ENCODE measurements at regions not wholly inside any gene's neighbourhood (a gene's known extent, or its start where the extent isn't known, plus 50 kb on each side); places are given as distances from the start of the nearest gene placed in this dataset.

DNA sequence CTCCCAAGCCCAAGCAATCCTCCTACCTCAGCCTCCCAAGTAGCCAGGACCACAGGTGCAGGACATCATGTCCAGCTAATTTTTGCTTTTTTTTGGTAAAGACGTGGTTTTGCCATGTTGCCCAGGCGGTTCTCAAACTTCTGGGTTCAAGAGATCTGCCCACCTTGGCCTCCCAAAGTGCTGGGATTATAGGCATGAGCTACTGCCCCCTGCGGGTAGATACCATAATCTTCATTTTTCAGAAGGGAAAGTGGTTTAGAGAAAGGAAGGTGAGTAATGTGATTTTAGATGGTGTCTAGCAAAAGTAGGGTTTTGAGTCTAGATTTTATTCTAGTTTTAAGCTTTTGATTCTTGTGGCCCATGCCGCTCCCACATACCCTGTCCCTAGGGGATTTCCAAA is 205.3 kb upstream of the CLNK start:
- no peak overlapping the region for H3K4me3 ChIP-seq (ENCODE audit: low read depth, low read length)
- TF ChIP-seq, protein P1, sequence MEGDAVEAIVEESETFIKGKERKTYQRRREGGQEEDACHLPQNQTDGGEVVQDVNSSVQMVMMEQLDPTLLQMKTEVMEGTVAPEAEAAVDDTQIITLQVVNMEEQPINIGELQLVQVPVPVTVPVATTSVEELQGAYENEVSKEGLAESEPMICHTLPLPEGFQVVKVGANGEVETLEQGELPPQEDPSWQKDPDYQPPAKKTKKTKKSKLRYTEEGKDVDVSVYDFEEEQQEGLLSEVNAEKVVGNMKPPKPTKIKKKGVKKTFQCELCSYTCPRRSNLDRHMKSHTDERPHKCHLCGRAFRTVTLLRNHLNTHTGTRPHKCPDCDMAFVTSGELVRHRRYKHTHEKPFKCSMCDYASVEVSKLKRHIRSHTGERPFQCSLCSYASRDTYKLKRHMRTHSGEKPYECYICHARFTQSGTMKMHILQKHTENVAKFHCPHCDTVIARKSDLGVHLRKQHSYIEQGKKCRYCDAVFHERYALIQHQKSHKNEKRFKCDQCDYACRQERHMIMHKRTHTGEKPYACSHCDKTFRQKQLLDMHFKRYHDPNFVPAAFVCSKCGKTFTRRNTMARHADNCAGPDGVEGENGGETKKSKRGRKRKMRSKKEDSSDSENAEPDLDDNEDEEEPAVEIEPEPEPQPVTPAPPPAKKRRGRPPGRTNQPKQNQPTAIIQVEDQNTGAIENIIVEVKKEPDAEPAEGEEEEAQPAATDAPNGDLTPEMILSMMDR (IDR thresholded peaks at IDR 0.05; ENCODE audit: control insufficient read depth, extremely low read depth, insufficient read depth) = no peak
- no peak for DNase-seq (ENCODE audit: low read depth)

DNA sequence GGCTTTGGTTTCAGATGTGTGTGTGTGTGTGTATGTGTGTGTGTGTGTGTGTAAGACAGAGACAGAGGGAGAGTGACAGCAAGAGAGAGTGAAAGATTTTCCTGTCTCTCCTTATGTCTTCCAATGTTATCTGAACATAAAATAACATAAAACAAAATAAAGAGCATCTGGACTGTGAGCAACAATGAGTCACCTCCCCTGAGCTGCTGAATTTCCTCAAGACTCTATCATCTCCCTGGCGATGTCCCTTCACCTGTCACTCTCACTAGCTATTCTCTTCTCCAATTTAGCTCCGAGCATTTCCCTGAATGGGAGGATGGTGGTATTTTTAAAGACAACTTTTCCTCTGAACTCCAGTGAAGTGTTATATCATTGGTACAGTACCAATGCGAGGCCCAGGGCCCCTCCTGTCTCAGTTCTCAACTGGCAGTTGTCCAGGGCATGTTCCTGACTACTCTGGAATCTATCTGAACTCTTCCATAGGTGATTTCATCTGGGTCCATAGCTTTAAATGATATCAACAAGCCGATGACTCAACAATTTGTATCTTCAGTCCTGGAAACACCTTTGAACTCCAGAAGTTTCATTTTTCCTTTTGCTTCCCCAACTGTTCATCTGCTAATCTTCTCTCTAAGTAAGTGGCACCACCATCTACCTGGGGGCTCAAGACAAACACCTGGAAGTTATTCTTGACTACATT is 195.0 kb upstream of the CLNK start:
- TF ChIP-seq, protein P1 (IDR thresholded peaks at IDR 0.05; ENCODE audit: control insufficient read depth, extremely low read depth, insufficient read depth) = no peak
- DNase-seq (ENCODE audit: low read depth) = no peak

DNA sequence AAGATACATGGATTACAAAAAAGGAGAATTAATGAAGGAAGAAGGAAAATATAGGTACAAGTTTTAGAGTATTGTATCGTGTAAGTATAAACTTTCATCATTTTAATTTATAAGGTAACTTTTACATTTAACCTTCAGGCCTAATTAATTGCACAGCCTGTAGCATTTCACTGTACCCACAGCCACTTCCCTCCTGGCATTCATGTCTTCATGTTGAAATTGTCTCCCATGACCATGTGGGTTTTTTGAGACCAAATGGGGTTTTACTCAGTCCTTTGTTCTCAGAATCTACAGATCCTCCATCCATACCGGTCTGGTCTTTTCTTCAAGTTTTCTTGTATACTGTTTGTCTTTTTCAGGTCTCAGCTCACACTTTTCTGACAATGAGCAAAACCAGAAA is 194.3 kb upstream of the CLNK start:
- TF ChIP-seq, protein P1 (IDR thresholded peaks at IDR 0.05; ENCODE audit: control insufficient read depth, extremely low read depth, insufficient read depth) = no peak
- no peak overlapping the region for H3K4me3 ChIP-seq (ENCODE audit: low read depth, low read length)

More for the DNA sequence above, 195.0 kb upstream of the CLNK start:
- no peak overlapping the region for H3K4me3 ChIP-seq (ENCODE audit: low read depth, low read length)

DNA sequence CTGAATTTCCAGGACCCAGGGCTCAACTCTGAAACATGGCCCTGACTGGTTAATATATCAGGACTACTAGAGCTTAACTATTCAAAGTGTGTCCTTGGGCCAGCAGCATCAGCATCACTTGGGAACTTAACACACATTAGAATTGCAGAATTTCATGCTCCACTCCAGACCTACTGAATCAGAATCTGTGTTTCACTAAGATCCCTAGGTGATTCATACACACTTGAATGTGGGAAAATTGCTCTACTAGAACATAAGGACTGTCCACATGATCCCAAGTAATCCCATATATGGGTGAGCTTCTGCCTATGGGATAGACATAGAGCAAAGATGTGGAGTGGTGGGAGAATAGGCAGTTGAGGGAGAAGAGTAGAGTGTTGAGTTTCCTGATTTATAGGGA is 192.5 kb upstream of the CLNK start:
- no peak overlapping the region for H3K4me3 ChIP-seq (ENCODE audit: low read depth, low read length)
- DNase-seq (ENCODE audit: low read depth) = no peak
- TF ChIP-seq, protein P1 (IDR thresholded peaks at IDR 0.05; ENCODE audit: control insufficient read depth, extremely low read depth, insufficient read depth) = no peak

More for the DNA sequence above, 194.3 kb upstream of the CLNK start:
- no peak for DNase-seq (ENCODE audit: low read depth)

DNA sequence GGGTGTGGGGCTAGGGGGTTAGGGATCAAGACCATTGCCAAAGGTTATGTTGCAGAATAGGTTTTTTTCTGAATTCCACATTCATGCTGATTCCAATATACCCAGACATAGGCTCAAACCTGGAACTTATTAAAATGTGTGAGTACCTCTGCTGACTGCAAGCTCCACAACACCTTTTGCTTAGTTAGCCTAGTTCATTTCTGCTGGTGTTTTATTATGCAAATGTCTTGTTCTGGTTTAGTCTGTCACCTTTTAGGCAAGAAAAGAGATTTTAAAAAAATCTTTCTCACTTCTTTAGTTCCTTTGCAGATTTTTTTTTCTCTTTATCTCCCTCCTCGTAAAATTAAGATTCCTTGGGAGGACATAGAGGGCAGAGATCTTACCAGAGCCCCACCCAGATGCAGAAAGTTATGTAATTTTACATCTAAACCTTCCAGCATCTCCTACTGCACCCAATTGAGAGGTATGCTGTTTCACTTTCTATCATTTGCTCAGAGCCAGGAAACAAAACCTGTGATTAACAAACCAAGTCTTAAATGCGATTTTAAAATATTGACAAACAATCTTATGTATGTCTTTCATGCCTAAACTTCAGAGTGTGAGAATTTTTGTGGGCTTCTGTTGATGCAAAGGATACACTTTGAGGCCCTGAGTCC is 190.7 kb upstream of the CLNK start:
- no peak for DNase-seq (ENCODE audit: low read depth)
- TF ChIP-seq, protein P1 (IDR thresholded peaks at IDR 0.05; ENCODE audit: control insufficient read depth, extremely low read depth, insufficient read depth) = no peak
- H3K4me3 ChIP-seq (ENCODE audit: low read depth, low read length) = no peak overlapping the region

DNA sequence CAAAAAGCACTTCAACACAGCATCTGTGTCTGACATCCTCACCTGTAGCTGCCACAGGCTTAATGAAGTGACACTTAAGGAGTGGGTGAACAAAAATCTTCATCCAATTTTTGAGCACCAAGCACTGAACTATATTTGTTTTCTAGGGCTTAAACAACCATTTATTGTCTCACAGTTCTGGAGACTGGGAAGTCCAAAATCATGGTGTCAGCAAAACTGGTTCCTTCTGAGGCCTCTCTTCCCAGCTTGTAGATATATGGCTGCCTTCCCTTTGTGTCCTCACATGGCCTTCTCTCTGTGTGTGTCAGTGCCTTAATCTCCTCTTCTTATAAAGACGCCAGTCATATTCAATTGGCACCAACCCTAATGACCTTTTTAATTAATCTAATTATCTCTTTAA is 189.2 kb upstream of the CLNK start:
- DNase-seq (ENCODE audit: low read depth) = no peak
- TF ChIP-seq, protein P1 (IDR thresholded peaks at IDR 0.05; ENCODE audit: control insufficient read depth, extremely low read depth, insufficient read depth) = no peak
- H3K4me3 ChIP-seq (ENCODE audit: low read depth, low read length) = no peak overlapping the region

Data from LNCaP clone FGC (cell line).